MM.1S (cell line): ENCODE measurements at regions not wholly inside any gene's neighbourhood (a gene's known extent, or its start where the extent isn't known, plus 50 kb on each side); places are given as distances from the start of the nearest gene placed in this dataset.
"Not testable (repeated sequence)": the region's sequence is repeated elsewhere in the genome, so short reads cannot be mapped to it uniquely, and the experiment has no call there.

Experiments used
- CTCF ChIP-seq: fragments of 300-600 bp; sonication (generic); IDR thresholded peaks from 2 replicates; pipeline ENCODE4 v1.5.1; 2016; ENCODE audit warnings: antibody characterized with exemption, low read length, mixed read lengths
- EZH2 ChIP-seq: fragments of 300-600 bp; sonication (generic); optimal IDR thresholded peaks from 2 replicates; pipeline ENCODE3; 2017; ENCODE audit warnings: low read depth, mild to moderate bottlenecking, antibody characterized with exemption, low read length, mixed read lengths
- EZH2phosphoT487 ChIP-seq: fragments of 300-600 bp; sonication (generic); IDR thresholded peaks from 2 replicates; pipeline ENCODE4 v1.6.1; 2018; ENCODE audit warnings: antibody characterized with exemption, low read length

- TF ChIP-seq CTCF, EZH2, EZH2phosphoT487: not testable (repeated sequence)
Measured at GRCh38 chr21:10347675-10348074, 173.7 kb upstream of the TPTE start.
